HG02884 (cell line): ENCODE measurements at regions not wholly inside any gene's neighbourhood (a gene's known extent, or its start where the extent isn't known, plus 50 kb on each side); places are given as distances from the start of the nearest gene placed in this dataset.

Experiments used
- ATAC-seq: cut with Tn5 transposase; IDR thresholded peaks from one replicate; pipeline ENCODE4 v1.9.1; 2021; ENCODE audit warnings: mild to moderate bottlenecking, moderate library complexity; ENCODE audit not compliant: unreplicated experiment

GRCh38 chr5:123809594-123810221 is 297.7 kb downstream of the CSNK1G3 start:
- no peak for ATAC-seq

GRCh38 chr5:123808461-123809380 is 296.7 kb downstream of the CSNK1G3 start:
- no peak for ATAC-seq

GRCh38 chr5:123807177-123807945 is 295.4 kb downstream of the CSNK1G3 start:
- ATAC-seq, result no peak

GRCh38 chr5:123806644-123807043 is 294.7 kb downstream of the CSNK1G3 start:
- ATAC-seq, result no peak

GRCh38 chr5:123805300-123805699 is 293.3 kb downstream of the CSNK1G3 start:
- no peak for ATAC-seq

- ATAC-seq, result no peak
Measured at GRCh38 chr5:123803359-123803758, 291.4 kb downstream of the CSNK1G3 start.

GRCh38 chr5:123802298-123802951 is 290.4 kb downstream of the CSNK1G3 start:
- ATAC-seq, result no peak

- ATAC-seq, result no peak
Measured at GRCh38 chr5:123800640-123801039, 288.7 kb downstream of the CSNK1G3 start.

GRCh38 chr5:123795688-123796087 is 283.7 kb downstream of the CSNK1G3 start:
- ATAC-seq, result no peak

GRCh38 chr5:123790226-123790625 is 278.2 kb downstream of the CSNK1G3 start:
- no peak for ATAC-seq

- ATAC-seq, result no peak
Measured at GRCh38 chr5:123787635-123788034, 275.7 kb downstream of the CSNK1G3 start.

GRCh38 chr5:123787136-123787535 is 275.2 kb downstream of the CSNK1G3 start:
- no peak for ATAC-seq

- no peak for ATAC-seq
Measured at GRCh38 chr5:123786411-123786810, 274.4 kb downstream of the CSNK1G3 start.

- ATAC-seq, result no peak
Measured at GRCh38 chr5:123785162-123786071, 273.4 kb downstream of the CSNK1G3 start.

GRCh38 chr5:123783421-123783820 is 271.4 kb downstream of the CSNK1G3 start:
- no peak for ATAC-seq

- no peak for ATAC-seq
Measured at GRCh38 chr5:123778641-123779040, 266.7 kb downstream of the CSNK1G3 start.

GRCh38 chr5:123776761-123777160 is 264.8 kb downstream of the CSNK1G3 start:
- ATAC-seq, result no peak

- no peak for ATAC-seq
Measured at GRCh38 chr5:123771715-123772114, 259.7 kb downstream of the CSNK1G3 start.

GRCh38 chr5:123763201-123763600 is 251.2 kb downstream of the CSNK1G3 start:
- ATAC-seq, result no peak

- ATAC-seq, result no peak
Measured at GRCh38 chr5:123756816-123757215, 244.8 kb downstream of the CSNK1G3 start.
